Esophagus mucosa (tissue), 1 donor: ENCODE measurements at regions not wholly inside any gene's neighbourhood (a gene's known extent, or its start where the extent isn't known, plus 50 kb on each side); places are given as distances from the start of the nearest gene placed in this dataset.
A peak's percentile ranks its signal among the peaks of the same experiment; 100 is the strongest.

ENCODE experiments used
- ATAC-seq: fragments of 200-7000 bp; cut with Tn5 transposase; one replicate; pipeline ENCODE4 v1.9.1; 2020
- donor health status: DM: yes; HTN: yes; CAD: no.

- ATAC-seq = no peak
These were observed 177.1 kb upstream of the ALG10B start for GRCh38 chr12:38139456-38139855.

- ATAC-seq = no peak
These were observed 175.3 kb upstream of the ALG10B start for GRCh38 chr12:38141239-38141638.

- no peak for ATAC-seq
These were observed 174.7 kb upstream of the ALG10B start for GRCh38 chr12:38141861-38142260.

GRCh38 chr12:38142974-38143373, 173.6 kb upstream of the ALG10B start:
- no peak for ATAC-seq

- ATAC-seq = peak; percentile 57
These were observed 172.5 kb upstream of the ALG10B start for GRCh38 chr12:38144049-38144448.

- peak; percentile 48 for ATAC-seq
These were observed 171.8 kb upstream of the ALG10B start for GRCh38 chr12:38144601-38145436.

- ATAC-seq = peak; percentile 81
These were observed 167.0 kb upstream of the ALG10B start for GRCh38 chr12:38149395-38150073.

- ATAC-seq = no peak
These were observed 164.4 kb upstream of the ALG10B start for GRCh38 chr12:38151991-38152700.

- ATAC-seq = no peak
These were observed 163.5 kb upstream of the ALG10B start for GRCh38 chr12:38152816-38153736.

GRCh38 chr12:38153737-38154061, 162.9 kb upstream of the ALG10B start:
- no peak for ATAC-seq

- no peak for ATAC-seq
These were observed 162.2 kb upstream of the ALG10B start for GRCh38 chr12:38154096-38155019.

GRCh38 chr12:38155020-38155395, 161.6 kb upstream of the ALG10B start:
- ATAC-seq = no peak

- ATAC-seq = no peak
These were observed 160.8 kb upstream of the ALG10B start for GRCh38 chr12:38155526-38156496.

- ATAC-seq = no peak
These were observed 159.9 kb upstream of the ALG10B start for GRCh38 chr12:38156497-38157245.

- no peak for ATAC-seq
These were observed 159.2 kb upstream of the ALG10B start for GRCh38 chr12:38157274-38157932.

GRCh38 chr12:38157933-38158401, 158.6 kb upstream of the ALG10B start:
- ATAC-seq = no peak

- no peak for ATAC-seq
These were observed 158.0 kb upstream of the ALG10B start for GRCh38 chr12:38158428-38159091.

- ATAC-seq = no peak
These were observed 157.5 kb upstream of the ALG10B start for GRCh38 chr12:38159092-38159551.
